Skeletal muscle satellite cell (primary cell): ENCODE measurements at regions not wholly inside any gene's neighbourhood (a gene's known extent, or its start where the extent isn't known, plus 50 kb on each side); places are given as distances from the start of the nearest gene placed in this dataset. TPM values are rescaled to one million over a fixed set of nuclear protein-coding genes. Genes with fewer than 3 reads are reported as not detected.

ENCODE experiments used
- H3K27me3 ChIP-seq: 2 replicates; pipeline ENCODE4 v1.7.0; 2013; ENCODE audit warnings: low read length; ENCODE audit not compliant: control insufficient read depth, insufficient read depth
- H3K36me3 ChIP-seq: 2 replicates; pipeline ENCODE4 v1.7.0; 2013; ENCODE audit warnings: mild to moderate bottlenecking, control low read depth, low read length; ENCODE audit not compliant: insufficient read depth
- H3K4me1 ChIP-seq: 2 replicates; pipeline ENCODE4 v1.7.0; 2013; ENCODE audit warnings: low read length; ENCODE audit not compliant: control insufficient read depth, insufficient read depth
- H3K4me2 ChIP-seq: 2 replicates; pipeline ENCODE4 v1.7.0; 2013; ENCODE audit warnings: mild to moderate bottlenecking, low read length
- H3K4me3 ChIP-seq: 2 replicates; pipeline ENCODE4 v1.7.0; 2013; ENCODE audit warnings: low read length
- H3K9ac ChIP-seq: 2 replicates; pipeline ENCODE4 v1.7.0; 2013; ENCODE audit warnings: mild to moderate bottlenecking, low read depth, low read length, moderate library complexity
- H3K9me3 ChIP-seq: replicated peaks from 2 replicates; pipeline ENCODE4 v1.7.0; 2013; ENCODE audit warnings: mild to moderate bottlenecking, control low read depth, low read length
- small RNA-seq: library from RNA; depleted of rRNA; stranded (forward); fragments of <200 nt; gene quantifications from one replicate; pipeline ENCODE3, GENCODE V24; 2012

GRCh38 chr6:168721571-168721970 is 280.6 kb downstream of the SMOC2 start:
- H3K9me3 ChIP-seq, result peaks cover 17% of the 10 kb centered on the region
- no peak overlapping the region for H3K4me3 ChIP-seq
- H3K4me2 ChIP-seq, result no peak overlapping the region

GRCh38 chr6:168719901-168720300 is 278.9 kb downstream of the SMOC2 start:
- no peaks in the 10 kb centered on the region for H3K27me3 ChIP-seq
- peaks cover 17% of the 10 kb centered on the region for H3K9me3 ChIP-seq
- H3K4me1 ChIP-seq, result no peaks in the 10 kb centered on the region
- H3K4me2 ChIP-seq, result no peak overlapping the region
- H3K36me3 ChIP-seq, result no peaks in the 10 kb centered on the region
- no peak overlapping the region for H3K4me3 ChIP-seq
- H3K9ac ChIP-seq, result no peak overlapping the region

More at GRCh38 chr6:168721571-168721970, 280.6 kb downstream of the SMOC2 start:
- no peaks in the 10 kb centered on the region for H3K36me3 ChIP-seq
- H3K27me3 ChIP-seq, result no peaks in the 10 kb centered on the region
- no peaks in the 10 kb centered on the region for H3K4me1 ChIP-seq
- H3K9ac ChIP-seq, result no peak overlapping the region

GRCh38 chr6:168718821-168719475 is 278.0 kb downstream of the SMOC2 start:
- H3K36me3 ChIP-seq, result no peaks in the 10 kb centered on the region
- no peak overlapping the region for H3K4me2 ChIP-seq
- H3K9ac ChIP-seq, result no peak overlapping the region
- no peaks in the 10 kb centered on the region for H3K27me3 ChIP-seq
- no peaks in the 10 kb centered on the region for H3K4me1 ChIP-seq
- H3K4me3 ChIP-seq, result no peak overlapping the region
- peaks cover 17% of the 10 kb centered on the region for H3K9me3 ChIP-seq

Small RNAs in the stretch of these regions (small RNA-seq; reads per million reads assigned to genes)
- gene AL513210.1, result not detected
